Skin of body (tissue), 1 donor: ENCODE measurements at regions not wholly inside any gene's neighbourhood (a gene's known extent, or its start where the extent isn't known, plus 50 kb on each side); places are given as distances from the start of the nearest gene placed in this dataset.

Experiments
- DNase-seq: peaks from one replicate; lab custom pipeline; 2025; lab: John Stamatoyannopoulos, UW

DNA sequence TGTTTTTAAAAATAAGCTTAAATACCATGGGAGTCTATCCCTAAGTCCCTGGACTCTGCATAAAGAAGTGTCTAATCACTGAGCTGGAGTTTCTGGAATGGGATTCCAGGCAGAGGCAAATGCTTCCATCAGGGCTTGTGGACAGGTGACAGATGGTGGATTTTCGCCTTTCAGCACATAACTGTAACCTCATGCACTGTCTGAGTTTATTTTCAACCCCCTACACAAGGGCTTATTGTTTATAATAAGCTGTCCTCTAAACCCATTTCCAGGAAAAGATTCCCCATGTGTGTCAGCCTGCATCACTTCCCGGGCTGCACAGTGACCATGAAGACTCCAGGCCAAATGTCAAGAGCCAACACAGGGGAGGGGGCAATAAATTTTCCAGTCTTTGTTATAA is 264.0 kb downstream of the PIK3R1 start:
- peak; percentile 24 for DNase-seq

DNA sequence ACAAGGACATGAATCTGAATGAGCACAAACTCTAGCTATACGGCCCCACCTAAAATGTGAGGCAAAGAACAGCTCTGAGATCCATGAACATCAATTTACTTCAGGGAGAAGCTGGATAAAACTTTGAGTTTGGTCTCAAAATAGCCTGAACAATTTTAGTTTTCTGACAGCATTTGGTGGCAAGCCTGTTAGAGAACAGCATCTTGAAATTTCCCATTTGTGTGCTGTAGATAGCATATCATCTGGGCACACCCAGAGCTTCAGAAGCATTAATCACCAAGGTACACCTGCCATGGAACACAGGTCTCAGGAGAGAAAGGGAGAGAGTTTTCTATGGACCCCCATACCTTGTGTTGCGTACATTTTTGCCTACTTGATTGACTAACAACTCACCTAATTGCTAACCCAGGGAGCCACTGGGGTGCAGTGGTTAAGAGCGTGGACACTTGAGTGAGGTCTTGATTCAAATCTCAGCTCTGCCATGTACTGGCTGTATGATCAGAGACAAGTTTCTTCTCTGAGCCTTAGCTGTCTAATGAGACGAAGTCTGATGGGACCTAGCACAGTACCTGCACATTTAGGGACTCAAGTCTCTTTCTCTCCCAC is 264.9 kb downstream of the PIK3R1 start:
- DNase-seq = no peak

DNA sequence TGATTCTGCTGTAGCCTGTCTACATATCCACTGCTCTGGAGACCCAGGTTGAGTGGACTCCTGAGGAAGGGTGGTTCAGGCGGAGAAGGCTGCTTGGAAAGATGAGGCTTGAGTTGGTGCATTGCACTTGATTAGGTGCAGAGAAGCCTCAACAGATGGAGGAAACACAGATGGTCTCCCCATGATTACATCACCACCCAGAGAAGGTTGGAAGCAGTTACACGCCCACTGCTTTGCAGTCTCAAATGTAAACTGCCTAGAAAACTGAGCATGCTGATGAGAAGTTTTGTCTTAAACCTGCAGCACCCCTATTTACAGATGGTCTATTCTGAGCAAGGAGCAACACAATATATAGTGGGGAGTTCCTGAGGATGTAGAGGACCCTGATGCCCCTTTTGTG is 266.6 kb downstream of the PIK3R1 start:
- peak; percentile 42 for DNase-seq

DNA sequence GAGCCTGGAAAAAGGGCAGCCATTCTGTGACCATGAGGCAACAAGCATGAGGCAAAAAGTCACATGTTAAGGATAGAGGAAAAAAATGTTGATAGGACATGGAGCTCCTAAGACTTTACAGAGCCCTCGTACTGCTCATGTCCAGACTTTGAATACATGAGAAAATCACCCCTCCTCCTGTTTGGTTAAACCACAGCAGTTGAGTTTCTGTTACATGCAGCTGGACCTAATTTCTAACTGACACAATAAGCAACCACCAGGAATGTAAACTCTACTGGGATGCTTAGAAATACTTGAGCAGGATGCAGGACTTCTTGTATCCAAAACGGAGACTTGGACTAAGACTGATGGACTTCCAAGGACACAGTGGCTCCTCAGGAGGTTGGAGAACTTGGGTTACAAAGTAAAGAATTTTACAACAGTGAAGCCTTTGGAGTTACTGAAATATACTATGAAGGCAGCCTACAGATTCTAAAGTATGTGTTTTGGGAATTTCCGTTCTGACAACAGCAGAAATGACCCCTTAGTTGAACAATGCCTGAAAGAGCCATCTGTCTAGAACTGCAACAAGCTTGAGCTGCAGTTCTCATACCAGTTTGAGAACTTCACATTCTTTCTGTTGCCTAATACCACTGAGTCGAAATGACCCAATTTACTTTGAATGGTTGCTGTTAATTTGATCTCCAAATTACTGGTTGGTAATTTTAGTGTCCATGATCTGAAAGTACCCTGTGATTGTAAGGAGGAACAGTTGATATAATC is 268.9 kb downstream of the PIK3R1 start:
- no peak for DNase-seq

DNA sequence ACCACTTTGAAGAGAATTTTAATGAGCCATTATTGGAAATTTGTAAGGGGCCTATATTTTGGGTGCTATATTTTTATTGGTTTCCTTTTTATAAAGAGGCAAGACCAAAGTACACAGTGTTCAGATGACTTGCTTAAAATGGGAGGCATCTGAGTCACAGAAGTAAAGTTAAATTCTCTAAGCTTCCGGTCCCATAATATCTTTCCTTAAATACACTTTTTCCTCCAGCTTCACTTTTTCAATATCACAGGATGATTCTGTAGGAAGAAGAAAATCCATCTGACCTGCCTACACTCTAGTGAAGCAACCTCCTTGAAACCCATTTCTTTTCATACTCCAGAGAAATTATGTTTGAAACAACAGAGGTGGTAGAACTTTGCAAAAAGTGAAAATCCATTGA is 274.0 kb downstream of the PIK3R1 start:
- DNase-seq = no peak

DNA sequence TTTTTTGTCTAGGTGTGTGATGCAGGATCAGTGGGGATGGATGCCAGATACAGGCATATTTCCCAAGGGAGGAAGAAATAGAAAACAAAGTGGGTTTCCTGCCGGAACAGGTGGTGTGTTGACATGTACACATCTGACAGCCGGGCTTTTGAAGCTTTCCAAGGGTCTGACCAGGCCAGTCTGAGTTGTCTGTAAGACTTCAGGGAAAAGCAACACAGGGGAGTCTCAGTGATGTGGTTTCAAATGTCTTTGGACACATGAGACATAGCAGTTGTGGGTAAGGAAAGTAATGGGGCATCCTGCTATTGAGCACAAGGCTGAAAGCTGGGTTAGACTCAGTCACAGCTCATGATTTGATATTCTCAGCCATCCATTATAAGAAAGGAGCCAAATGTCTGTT is 274.9 kb downstream of the PIK3R1 start:
- no peak for DNase-seq

DNA sequence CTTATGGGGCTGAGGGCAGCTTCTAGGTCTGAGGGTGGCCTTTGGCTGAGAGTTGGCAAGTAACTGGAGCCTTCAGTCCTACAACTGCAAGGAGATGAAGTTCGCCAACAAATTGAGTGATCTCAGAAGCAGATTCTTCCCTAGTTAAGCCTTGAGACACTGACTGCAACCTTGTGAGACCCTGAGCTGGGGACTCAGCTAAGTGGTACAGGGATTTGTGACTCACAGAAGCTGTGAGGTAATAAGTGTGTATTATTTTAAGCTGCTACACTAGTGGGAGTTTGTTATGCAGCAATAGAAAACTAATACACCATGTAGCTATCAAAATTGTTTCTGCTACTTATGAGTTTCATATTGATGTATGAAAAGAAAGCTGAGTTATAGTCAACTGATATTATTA is 279.2 kb downstream of the PIK3R1 start:
- no peak for DNase-seq

DNA sequence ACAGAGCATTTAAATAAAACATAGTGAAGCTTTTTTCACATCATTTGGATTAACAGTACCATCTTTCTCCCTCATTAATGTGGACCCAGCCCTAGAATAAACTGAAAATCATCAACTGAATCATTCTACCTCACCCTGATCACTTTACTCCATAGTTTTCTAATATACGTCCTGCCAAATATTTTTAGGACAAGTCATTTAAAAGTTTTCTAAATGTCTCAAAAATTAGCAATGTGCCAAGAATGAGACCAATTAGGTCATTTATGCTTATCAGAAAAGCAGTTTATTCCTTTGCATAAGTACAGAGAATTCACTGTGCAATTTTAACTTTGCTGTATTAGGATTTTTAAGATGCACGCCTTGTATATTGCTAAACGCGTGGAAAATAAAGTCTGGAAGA is 284.4 kb downstream of the PIK3R1 start:
- peak; percentile 31 for DNase-seq

DNA sequence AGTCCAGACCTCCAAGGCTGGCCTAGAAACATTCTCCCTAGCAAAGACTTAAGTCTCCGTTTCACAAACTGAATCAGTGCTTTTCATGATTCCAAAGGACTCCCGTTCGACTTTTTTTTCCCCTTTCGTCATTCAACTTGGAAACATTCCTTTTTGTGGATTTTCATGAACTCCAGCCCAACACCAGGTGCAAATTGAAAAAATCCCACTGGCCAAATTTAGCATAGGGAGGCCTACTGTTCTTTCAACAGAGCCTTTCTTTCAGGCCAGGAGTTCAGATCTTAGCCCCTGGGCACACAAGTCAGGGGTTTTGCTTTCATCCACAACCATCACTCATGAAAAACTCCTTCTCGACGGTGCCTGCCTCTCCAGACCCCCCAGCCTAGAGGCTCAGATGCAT is 285.3 kb downstream of the PIK3R1 start:
- DNase-seq = no peak

DNA sequence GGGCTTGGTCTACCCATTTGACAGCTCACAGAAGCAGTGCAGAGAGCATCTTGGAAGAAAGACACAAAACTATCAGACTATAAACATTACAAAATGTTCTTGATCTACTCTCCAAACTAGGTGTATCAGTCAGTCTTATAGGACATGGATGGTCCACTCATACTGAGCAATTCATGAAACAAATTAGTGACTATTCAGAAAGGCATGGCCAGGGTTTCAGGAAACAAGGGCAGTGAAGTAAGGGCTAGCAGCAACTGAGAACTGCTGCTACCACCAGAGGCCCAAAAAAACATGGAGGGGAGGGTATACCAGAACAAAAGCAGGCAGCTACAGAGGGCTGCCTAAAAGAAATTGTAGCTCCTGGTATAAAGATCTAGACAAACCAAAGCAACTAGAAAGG is 287.0 kb downstream of the PIK3R1 start:
- no peak for DNase-seq

DNA sequence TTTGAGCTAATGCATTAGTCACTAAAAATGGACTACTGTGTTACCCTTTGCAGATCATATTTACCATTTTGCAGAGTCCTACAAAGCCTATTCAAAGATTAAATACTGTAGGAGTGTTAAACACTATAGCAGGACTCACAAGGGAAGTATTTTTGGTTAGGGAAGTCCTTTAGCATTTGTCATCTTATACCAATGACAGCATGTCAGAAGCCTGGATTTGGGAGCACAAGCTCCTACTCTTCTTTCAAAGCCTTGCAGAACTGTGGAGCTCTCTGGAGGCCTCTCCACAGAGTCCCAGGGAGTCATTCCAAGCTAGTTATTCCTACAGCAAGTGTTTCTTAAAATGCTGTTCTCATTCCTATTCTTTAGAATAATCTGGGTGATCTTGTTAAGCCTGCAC is 288.8 kb downstream of the PIK3R1 start:
- no peak for DNase-seq

DNA sequence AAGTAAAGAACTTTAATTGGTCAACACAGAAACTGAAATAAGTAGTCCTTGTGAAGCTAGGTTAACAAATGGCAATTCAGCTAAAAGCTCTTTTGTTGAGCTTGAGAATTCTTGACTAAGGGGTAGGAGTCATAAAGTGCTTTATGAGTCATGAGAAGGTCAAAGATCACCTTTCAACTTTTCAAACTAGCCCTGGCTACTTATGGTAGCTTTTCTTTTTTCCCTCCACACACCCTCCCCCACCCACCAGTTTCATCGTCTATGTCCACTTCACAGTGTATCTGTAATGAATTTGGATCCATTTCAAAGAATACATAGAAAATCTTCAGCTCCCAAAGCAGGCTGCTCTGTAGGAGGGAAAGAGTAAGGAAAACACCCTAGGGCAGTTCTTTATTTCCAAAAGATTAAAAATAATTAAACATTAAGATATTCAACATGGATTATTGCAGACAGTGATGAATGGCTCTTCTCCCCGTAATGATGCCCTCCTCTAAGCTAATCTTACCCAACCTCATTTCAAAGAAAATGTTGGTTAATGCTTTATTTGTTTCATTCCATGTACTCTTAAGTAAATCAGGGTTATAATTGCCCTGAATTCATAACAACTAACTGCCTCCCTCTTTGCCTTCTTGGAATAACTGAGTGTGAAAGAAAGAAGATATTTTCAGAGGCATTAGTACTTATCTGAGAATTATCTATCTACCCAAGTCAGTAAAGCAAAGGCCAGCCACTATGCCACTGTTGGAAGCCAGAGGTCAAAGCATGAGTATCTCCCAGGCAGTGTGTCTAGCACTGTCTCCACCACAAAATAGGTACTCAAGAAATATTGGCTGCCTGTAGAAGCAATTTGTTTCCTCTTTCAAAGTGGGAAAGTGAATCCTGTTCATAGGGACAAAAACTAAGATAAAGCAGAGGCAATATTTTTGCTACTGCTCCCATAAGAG is 290.6 kb downstream of the PIK3R1 start:
- no peak for DNase-seq

DNA sequence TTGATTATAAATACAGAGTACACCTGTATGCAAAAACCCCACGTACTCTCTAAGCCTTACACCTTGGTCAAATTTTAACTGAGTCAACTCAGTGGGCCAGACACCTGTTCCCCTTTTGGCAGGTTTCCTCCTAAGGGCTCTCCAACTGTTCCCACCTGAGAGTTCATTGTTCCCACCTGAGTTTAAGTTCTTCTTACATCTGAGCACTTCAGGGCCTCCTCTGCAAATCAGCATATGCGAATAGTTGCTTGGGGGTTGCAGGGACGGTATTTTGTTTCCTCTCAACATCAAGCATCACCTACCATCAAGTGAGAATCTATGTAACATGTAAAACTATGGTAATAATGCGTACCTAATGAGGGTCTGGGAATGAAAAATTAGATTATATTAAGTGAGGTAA is 300.0 kb downstream of the PIK3R1 start:
- DNase-seq = no peak

DNA sequence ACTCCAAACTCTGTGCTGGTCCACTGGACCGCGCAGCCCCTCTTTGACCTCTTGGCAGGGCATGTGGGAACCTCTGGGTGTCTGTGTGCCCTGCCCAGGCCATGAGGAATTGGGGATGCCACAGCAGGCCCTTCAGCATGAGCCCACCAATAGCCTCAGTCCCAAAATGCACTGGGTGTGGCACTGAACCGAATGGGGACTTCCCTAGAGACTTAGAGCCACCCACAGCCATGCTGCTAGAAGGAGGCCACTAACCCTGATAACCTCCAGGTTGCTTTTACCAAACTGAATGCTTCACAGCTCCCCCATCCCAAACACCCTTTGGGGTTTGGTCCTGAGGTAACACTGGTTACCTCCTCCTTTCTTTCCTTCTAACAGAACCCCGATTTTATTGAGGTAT is 302.7 kb downstream of the PIK3R1 start:
- DNase-seq = no peak

DNA sequence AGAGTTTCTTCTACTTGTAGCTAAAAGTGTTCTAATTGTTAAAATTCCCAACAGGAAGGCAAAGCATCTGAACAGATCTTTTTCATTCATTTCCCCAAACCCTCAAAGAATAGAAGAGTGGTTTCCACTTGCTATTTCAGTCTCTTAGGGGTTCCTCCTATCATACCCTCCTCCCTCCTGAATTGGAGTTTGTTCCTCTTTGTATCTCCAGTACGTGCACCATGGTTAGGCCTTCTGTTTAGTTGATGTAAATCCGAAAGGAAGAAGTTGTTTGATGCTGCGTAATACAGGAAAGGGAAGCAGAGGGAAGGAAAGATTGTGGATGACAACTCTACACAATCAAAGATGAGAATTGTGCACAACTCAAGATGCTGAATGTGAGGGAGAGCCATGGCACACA is 303.6 kb downstream of the PIK3R1 start:
- DNase-seq = peak; percentile 6

DNA sequence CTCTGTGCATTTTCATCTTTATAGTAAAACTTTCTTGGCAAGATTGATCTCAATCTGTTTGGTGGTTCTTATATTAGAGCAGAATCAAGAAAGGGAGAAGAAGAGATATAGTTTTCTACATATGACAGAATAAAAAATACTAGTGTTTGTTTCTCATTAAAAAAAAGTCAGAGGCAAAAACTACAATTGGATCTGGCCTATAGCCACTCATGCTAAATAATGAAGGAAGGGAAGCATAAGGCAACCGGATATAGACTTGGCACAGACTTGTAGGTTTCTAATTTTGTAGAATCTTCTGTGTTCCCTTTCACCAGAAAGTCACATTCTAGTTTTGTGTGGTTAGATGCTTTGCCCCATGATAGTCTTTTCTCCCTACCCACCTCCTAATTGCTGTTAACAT is 306.2 kb downstream of the PIK3R1 start:
- DNase-seq = peak; percentile 64

DNA sequence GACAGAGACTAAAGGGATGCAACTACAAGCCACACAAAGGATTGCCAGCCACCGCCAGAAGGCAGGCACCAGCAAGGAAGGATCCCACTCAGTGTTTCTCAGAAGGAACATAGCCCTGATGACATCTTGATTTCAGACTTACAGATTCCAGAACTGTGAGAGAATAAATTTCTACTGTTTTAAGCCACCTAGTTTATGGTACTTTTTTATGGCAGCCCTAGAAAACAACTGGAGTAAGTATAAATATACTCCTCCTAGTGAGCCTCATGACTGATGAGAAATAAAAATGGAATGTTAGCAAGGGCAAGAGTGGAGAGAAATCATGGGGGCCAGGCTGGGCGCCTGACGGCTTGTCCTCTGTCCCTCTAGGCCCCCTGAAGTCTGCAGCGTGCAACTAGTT is 307.3 kb downstream of the PIK3R1 start:
- peak; percentile 45 for DNase-seq

DNA sequence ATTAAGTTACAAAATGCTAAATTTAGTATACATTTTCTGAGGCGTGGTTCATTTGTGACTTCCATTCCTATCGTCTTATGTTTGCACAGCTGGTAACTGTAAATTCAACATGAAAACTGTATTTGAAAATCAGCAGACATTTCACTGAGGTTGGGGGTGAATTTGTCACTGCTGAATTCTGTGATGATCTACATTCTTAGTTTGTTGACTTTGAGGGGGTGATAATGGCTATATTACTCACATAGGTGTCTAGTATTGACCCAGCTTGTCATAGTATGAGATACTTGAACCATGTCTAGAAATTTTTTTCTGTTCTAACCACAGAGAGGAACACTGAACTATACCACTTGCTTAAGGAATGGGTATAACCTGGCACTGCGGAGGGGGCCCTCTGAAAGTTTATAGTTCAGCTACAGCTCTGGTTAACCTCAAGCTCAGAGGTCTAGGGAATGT is 313.3 kb downstream of the PIK3R1 start:
- DNase-seq = peak; percentile 30

DNA sequence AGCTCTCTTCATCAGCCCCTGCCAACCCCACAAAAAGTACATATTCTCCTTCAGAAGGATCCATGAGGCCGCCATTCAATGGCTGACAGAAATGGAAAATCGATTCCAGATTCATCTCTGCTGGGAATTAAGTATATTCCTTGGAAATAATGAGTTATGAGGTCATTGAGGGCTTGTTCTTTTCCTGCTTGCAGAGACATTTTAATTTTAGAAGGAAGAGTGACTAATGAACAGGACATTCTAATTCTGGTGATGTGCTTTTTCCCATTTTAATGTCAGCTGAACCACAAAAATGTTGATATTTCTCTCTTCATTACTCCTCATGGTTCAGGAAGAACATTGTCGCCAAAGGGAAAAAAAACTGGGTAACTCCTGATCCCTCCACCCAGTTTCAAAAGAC is 314.0 kb downstream of the PIK3R1 start:
- DNase-seq = peak; percentile 74

DNA sequence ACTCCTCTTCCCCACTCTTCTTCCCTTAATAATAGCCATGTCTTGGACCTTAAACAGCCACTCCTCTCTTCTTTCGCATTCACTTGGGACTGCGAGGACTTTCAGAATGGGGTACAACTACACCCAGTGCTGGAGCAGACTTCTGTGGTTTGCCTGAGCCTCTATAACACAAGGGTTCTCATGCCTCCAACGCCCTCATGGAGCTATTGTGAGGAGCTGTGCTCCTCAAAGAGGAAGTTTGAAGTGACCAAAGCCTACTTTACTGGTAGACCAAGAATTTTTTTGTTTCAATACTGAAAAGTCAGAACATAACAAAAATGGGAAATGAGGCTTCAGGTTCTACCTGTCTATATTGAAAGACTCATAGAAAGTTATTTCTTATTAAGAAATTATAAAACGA is 316.4 kb downstream of the PIK3R1 start:
- no peak for DNase-seq

DNA sequence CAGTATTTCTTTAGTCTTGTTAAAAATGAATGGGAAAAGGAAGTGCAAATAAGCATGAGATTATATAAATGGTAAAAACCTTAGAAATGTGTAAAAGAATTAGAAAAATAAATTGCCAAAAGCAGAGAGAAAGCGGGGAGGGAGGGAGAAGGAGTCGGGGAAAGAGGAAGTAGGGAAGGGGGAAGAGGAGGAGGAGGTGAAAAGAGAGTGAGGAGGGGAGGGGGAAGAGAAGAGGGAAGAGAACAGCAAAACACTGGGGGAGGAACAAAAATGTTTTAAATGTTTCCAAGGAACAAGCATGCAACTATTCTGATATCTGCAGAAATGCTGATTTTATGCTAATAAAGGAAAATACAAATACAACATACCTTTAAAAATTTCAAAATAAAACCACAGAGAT is 317.5 kb downstream of the PIK3R1 start:
- DNase-seq = no peak

DNA sequence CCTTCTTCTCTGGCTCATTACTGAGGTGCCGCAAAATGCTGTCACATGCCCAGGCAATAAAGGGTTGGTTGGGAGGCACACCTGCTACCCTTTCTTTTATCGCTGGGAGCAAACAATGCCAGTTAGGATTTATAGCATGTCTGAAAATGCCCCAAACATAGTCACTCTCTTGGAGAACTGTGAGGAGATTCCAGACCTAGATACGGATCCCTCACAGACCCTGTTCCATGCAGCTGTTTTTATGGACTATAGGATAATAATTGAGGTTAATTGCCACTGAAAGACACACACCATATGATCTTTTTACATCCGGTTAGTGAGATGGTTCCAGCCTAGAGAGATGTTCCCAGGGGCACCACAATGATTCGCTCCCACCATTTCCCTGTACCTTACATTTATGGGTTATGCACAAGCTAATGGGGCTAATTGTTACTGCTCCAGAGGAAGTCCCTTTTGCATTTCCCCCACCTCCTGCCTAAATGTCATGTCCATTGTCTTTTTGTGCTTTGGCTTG is 318.1 kb downstream of the PIK3R1 start:
- peak; percentile 79 for DNase-seq
